Urothelium cell line (cell line): ENCODE measurements at regions not wholly inside any gene's neighbourhood (a gene's known extent, or its start where the extent isn't known, plus 50 kb on each side); places are given as distances from the start of the nearest gene placed in this dataset.
"Not testable (repeated sequence)": the region's sequence is repeated elsewhere in the genome, so short reads cannot be mapped to it uniquely, and the experiment has no call there.

Experiments
- DNase-seq: peaks from one replicate; pipeline ENCODE4 v3.0.0; 2011; ENCODE audit warnings: low spot score, mixed read lengths
- FAIRE-seq: peaks from 2 replicates; lab custom pipeline; 2011; peaks lifted over from hg19 to GRCh38; lab: Jason Lieb, UNC

DNA sequence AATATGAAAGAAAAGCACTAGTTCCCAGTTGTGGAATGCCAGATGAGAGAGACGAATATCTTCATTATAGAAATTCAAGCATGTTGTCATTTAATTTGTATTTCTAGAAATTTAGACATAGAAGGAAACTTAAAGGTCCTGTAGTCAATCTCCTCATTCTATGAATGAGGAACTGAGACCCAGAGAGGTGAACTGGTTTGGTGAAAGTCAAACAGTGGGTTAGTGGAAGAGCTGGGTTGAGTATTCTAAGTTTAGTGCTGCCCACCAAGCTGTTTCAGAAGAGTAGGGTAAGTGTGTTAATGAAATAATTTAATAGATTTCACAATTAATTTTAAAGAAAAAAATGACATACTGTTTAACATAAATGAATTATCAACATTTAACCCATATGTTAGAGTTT lies 655.2 kb downstream of the FAM133A start:
- no peak for FAIRE-seq
- DNase-seq: no peak

DNA sequence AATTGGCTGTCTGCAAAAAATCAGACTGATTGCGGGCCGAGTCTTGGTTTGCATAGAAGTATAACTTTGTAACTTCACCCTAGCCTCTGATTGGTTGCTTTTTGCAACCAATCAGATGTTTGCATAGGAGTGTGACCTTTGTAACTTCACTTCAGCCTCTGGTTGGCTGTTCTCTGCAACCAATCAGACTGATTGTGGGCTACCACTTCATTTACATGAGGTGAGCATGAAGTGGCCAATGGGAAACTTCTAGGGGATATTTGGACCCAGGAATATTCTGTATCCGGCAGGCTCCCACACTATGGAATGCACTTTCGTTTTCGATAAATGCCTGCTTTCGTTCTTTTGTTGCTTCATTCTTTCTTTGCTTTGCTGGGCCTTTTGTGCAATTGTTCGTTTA lies 667.7 kb downstream of the FAM133A start:
- not testable (repeated sequence) for DNase-seq, FAIRE-seq

DNA sequence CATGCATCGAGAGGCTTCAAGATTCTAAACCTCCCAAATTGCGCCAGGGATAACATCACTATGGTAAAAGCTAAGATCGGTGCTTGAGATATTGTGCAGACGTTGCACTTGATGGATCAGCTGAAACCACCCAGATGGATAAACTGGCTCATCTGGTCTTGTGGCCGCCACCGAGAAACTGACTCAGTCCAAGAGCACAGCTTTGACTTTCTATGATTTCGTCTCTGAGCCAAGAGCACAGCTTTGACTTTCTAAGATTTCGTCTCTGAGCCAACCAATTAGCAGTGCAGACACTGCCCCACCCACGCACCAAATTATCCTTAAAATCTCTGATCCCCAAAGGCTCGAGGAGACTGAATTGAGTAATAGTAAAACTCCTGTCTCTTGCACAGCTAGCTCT lies 687.2 kb downstream of the FAM133A start:
- DNase-seq (no peak), FAIRE-seq (no peak)

DNA sequence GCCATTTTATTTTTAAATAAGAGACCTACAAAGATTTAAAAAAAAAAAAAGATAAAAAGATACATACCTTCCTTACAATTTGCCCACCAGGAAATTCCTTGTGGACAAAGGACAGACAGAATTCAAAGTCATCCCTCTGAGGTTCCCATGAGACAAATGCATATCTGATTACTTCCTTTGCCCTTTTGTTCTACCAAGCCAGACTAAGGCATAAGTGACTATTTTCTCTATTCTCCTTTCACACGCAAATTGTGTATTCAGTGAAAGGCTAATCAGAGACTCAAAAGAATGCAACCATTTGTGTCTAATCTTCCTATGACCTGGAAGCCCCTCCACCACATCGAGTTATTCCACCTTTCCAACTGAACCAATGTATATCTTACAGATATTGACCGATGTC lies 691.7 kb downstream of the FAM133A start:
- FAIRE-seq (no peak), DNase-seq (no peak)

DNA sequence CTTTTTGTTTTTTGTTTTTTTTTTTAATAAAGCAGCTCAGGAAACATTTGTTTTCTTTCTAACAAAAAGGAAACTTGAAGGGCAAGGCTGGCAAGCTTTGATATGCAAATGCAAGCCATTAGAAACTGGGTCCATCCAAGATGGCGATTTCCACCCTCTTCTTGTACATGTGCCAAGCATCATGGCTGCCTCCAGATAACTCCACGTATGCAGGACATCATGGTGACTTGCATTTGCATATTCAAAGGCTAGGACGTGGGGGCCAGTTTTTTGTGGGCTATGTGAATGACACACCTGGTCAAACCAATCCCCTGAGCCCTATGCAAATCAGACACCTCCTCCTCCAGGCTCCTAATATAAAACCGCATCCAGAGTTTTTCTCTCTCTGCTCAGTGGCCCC lies 692.6 kb downstream of the FAM133A start:
- DNase-seq (no peak), FAIRE-seq (no peak)

DNA sequence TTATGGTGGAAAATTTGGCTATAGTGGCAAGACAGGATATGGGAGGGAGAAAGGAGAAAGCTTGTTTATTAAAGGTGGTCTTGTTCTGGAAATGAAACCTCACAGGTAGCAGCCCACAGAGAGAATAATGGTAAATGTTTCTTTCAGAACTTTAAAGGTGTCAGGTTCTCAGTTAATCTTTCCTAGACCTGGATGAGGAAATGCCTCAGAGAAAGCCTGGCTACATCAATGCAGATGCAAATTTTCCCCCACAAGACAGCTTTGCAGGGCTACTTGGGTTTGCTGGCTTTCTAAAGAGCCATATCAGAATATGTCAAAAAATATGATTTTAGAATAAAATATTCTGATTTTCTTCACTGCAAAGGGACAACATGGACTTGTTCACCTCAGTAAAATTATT lies 715.0 kb downstream of the FAM133A start:
- FAIRE-seq: no peak
- DNase-seq: no peak

DNA sequence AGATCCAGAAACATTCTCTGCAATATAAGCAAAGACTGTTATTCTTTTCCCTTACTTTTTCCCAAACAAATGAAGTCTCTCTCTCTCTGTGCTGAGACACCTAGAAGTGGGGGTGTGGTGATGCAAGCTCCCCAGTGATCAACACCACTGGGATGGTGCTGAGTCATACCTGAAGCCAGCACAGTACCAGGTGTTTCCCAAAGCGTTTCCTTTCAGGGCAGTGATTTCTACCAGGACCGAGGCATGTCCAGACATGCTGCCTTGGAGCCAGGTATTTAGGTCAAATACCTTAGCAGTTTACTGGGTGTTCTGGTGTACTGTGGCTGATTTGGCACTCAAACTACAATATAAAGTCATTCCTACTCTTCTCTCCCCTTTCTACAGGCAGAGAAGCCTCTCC lies 726.5 kb downstream of the FAM133A start:
- no peak for FAIRE-seq

DNA sequence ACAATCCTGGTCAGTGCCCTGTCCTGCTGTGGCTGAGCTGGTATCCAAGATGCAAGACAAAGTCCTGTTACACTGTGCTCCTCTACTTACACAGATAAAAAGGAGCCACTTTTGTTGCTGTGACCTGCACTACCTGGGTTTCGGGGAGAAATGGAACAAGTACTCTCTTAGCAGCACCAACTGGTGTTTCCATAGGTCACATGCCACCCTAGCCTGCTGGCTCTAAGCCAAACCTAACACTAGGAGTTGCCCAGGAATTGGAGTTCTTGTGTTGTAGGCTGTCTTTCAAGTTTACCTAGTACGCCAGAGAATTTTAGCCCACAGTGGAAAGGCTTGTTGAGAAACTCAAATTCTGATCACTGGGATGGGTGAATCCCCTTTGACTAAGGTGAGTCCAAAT lies 727.4 kb downstream of the FAM133A start:
- DNase-seq (no peak), FAIRE-seq (no peak)

More for the DNA sequence above, 726.5 kb downstream of the FAM133A start:
- peak; percentile 55 for DNase-seq

DNA sequence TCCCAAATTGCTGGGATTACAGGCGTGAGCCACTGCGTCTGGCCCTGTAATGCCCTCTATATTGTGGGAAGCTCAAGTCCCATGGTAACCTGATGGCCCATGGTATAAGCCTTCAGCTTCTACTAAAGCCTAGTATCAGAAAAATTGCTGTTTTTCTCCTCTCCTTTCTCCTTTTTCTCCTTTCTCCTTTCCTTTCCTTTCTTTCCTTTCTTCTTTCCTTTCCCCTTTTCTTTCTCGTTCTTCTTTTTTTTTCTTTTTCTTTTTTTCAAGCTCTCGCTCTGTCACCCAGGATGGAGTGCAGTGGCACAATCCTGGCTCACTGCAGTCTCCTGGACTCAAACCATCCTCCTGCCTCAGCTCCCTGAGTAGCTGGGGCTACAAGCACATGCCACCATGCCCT lies 740.7 kb downstream of the FAM133A start:
- FAIRE-seq (no peak), DNase-seq (no peak)

DNA sequence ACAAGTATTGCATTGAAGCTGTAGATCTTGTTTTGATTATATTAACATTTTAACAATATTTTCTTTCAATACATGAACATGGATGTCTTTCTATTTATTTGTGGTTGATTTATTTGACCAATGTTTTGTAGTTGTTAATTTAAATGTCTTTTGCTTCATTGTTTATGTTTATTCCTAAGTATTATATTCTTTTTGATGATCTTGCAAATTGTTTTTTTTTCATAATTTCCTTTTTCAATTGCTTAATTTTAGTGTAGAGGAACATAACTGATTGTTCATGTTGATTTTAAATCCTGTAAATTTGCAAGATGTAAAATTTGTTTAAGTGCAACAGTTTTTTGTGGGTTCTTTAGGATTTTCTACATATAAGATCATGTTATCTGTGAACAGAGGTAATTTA lies 744.1 kb downstream of the FAM133A start:
- no peak for DNase-seq
- no peak for FAIRE-seq

DNA sequence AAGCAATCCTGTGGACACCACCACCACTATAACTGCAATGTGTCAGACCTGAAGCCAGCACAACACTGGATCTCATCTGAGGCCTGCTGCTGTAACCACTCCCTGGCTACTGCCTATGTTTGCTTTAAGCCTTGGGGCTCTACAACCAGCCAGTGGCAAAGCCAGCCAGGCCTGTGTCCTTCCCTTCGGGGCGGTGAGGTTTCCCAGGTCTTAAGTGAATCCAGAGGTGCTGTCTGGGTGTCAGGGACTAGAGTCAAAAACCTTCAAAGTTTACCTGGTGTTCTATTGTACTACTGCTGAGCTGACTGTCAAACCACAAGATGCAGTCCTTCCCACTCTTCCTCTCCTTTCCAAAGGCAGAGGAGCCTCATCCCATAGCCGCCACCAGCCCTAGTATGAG lies 750.5 kb downstream of the FAM133A start:
- FAIRE-seq (no peak), DNase-seq (no peak)

DNA sequence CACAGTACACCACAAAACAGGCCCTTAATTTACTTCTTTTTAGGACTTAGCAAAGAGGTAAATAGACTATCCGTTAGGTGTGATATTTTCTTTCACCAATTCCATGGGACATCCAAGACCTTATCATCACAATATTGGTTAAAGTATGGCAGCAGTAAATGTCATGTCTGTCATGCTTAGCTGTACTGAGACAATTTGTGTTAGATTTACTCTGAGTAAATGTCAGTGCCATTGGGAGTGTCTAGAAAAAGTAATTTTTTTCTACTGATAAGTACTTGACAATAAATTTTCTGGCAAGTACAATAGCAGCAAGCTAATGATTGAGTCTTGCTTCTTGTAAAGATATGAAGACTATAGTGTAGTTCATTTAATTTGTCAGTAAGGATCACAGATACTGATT lies 756.1 kb downstream of the FAM133A start:
- no peak for FAIRE-seq
- no peak for DNase-seq

DNA sequence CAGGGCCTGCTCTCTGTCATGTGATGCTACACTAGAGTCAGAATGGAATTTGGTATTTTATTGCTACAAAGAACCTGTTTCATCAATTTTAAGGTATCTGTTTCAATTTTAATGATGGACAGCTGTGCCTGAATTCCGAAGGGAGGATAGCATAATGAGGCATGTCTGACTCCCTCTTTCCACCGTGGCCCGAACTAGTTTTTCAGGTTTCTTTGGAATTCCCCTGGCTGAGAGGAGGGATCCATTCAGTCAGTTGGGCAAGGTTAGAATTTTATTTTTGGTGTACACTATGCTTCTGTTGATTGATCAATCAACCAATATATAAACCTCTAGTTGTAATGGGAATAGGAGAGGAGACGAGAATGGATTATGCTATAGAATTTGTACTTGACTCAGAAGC lies 761.8 kb downstream of the FAM133A start:
- FAIRE-seq: no peak
- no peak for DNase-seq

DNA sequence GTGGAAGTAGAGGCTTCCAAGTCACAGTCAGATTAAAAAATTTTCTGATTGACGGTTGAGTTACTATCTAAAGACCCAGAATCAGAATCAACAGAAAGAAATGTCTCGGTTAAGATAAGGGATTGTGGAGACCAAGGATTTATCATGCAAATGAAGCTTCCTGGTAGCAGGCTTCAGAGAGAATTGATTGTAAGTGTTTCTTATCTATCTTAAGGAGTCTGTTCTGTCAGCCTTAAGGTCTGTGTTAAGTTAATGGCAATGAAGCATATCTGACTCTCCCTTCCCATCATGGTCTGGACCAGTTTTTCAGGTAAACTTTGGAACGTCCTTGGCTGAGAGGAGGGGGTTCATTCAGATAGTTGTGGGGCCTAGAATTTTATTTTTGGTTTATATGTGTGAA lies 780.2 kb downstream of the FAM133A start:
- FAIRE-seq: no peak
- DNase-seq: no peak

DNA sequence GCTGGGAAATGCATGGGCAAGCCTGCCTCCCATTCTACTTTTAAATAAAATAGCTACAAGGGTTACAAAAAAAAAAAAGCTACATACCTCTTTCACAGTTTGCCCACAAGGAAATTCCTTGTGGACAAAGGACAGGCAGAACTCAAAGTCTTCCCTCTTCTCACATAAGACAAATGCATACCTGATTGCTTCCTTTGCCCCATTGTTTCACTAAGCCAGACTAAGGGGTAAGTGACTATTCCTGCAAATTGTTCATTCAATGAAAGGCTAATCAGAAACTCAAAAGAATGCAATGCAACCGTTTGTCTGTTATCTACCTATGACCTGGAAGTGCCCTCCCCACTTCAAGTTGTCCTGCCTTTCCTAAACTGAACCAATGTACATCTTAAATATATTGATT lies 780.6 kb downstream of the FAM133A start:
- DNase-seq (no peak), FAIRE-seq (no peak)

DNA sequence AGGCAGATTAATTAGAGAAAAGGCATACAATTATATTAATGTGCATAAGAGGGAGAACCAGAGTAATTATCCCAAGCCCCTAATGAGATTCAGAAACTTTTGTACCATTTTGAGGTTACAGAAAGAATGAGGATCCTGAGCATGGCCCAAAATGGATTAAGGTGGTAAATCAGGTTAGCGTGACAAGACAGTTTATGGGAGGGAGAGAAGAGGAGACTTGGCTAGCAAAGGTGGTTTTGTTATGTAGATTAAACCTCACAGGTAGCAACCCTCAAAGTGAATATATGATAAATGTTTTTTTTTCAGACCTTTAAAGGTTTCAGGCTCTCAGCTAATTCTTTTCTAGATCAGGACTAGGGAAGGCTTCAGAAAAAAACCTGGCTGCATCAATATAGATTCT lies 781.8 kb downstream of the FAM133A start:
- FAIRE-seq (no peak), DNase-seq (no peak)

DNA sequence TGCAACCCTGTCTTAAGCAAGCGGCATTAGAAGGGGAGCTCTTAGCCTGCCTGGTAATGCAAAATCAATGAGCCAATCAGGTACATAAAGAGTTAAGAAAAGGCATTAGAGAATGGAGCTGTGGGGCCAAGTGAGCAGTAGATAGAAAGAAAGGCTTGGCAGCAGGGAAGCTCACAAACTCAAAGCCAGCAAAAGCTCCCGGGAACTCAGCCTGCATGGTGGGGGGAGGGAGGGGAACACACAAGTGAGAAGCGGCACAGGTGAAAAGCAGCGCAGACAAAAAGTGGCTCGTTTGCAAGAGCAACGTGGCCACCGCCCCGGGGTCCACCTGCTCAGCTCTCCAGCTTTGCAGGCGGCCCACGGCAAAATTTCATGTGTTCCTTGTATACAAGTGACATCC lies 818.5 kb downstream of the FAM133A start:
- FAIRE-seq: no peak
- DNase-seq: no peak

DNA sequence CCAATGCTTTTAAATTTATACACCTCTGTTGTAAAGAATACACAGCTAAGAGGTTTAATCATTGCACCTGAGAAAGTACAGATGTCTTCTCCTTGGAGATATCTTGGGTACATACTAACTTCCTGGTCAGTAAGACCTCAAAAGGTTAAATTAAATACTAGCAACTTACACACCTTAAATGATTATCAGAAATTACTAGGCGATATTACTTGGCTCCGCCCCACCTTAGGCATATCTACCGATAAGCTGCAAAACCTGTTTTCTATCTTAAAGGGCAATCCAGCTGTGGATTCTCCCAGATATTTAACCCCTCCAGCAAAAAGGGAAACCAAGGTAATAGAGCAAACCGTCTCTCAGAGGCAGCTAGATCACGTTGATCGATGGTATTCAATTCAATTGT lies 819.4 kb downstream of the FAM133A start:
- DNase-seq: no peak
- no peak for FAIRE-seq

DNA sequence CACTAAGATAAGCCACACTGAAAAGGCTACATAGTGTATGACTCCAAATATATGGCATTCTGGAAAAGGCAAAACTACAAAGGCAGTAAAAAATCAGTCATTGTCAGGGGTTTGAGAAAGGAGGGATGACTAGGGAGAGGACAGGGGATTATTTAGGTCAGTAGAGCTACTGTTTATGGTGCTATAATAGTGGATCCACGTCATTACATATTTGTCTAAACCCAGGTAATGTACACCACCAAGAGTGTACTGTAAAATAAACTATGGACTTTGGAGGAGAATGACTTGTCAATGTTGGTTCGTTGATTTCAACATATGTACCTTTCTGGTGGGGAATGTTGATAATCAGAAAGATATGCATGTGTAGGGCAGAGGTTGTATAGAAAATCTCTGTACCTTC lies 837.6 kb downstream of the FAM133A start:
- DNase-seq: no peak
- FAIRE-seq: no peak

DNA sequence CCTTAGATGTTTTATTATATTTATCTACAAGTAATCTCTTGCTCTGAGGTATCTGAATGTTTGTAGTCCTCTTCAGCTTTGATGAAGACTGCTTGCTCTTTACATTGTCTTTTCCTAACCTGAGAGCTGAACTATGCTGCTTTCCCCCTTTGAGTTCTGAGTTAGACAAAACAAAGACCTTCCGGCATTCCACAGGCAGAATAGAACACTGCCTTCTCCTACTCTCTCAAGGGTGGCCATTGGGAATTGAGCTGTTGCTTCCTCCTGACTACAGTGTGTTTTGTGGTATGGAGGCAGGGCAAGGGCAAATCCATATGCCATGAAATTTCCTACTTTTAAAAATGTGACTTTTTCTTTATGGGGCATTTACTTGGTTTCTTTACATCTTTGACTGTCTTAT lies 841.0 kb downstream of the FAM133A start:
- no peak for FAIRE-seq
- DNase-seq: no peak

DNA sequence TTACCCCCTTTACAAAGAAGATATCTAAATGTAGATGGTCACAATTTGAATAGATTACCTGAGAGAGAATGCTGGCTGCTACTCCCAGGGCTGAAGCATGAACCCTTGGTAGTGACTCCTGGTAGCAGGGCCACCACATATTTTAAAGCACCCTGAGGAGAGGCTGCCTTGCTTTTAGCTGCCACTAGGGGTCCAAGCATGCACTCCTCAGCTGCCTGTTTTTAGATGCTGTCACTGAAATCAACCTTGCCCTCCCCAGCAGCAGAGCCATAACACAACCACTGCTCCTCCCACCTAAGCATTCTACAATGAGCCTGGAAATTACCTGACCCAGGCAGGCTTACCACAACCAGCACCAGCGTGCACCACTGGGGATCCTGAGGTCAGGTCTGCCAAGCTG lies 850.9 kb downstream of the FAM133A start:
- DNase-seq (peak; percentile 1), FAIRE-seq (no peak)

DNA sequence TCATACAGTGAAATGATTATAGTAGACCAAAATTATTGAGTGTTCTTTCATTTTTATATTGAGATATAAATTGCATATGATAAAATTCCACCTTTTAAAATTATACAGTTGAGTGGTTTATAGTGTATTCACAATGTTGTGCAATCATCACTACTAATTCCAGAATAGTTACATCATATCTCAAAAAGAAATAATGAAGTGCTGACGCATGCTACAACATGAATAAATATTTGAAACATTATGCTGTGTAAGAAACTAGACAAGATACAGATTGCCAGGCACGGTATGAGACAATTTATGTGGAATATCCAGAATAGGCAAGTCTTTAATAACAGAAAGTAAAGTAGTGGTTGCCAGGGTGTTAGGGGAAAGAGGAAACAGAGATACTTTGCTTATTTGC lies 871.7 kb downstream of the FAM133A start:
- no peak for DNase-seq
- no peak for FAIRE-seq

DNA sequence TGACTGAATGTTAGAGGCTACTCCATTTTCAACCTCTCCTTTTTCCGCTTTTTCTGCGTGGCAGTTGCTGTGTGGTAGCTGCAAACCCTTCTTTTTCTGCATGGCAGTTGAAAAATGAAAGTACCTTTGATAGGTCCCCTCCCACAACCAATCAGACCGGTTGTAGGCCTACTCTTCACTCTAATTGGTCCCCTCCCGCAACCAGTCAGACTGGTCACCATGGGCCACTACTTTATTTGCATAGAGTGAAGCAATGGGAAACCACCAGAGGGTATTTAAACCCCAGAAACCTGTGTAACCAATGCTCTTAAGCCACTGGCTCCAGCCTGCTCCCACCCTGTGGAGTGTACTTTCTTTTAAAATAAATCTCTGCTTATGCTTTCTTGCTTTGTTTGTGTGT lies 877.8 kb downstream of the FAM133A start:
- DNase-seq: no peak
- no peak for FAIRE-seq

DNA sequence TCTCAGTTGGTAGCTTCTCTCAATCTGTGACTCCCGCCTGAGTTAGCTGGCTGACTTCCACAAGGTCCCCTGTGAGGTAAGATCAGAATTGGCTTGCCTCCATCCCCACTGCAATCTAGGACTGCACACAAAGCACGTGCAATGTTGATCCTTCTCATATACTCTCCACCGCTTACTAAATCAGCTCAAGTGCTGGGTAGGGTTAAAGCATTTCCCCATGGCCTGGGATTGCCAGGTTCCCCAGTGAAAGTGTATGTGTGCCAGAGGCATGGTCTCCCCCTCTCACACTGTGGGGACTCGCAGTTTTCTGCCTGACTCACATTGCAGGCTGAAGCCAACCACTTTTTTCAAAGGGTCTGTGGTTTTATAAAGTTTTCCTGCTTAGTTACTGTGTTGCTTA lies 886.9 kb downstream of the FAM133A start:
- DNase-seq (no peak), FAIRE-seq (no peak)
